Chondrocyte (in vitro differentiated cells): ENCODE measurements at regions not wholly inside any gene's neighbourhood (a gene's known extent, or its start where the extent isn't known, plus 50 kb on each side); places are given as distances from the start of the nearest gene placed in this dataset.

ENCODE experiments used
- DNase-seq: peaks from one replicate; pipeline ENCODE4 v3.0.0; 2021; ENCODE audit warnings: mixed read lengths, low spot score
- H3K27ac Mint-ChIP-seq: one replicate; pipeline ENCODE4 v1.8.0; 2021; ENCODE audit warnings: mild to moderate bottlenecking, moderate library complexity, mixed read lengths; ENCODE audit not compliant: unreplicated experiment
- H3K27me3 Mint-ChIP-seq: 2 replicates; pipeline ENCODE4 v1.8.0; 2021; ENCODE audit warnings: low read depth, mixed read lengths
- H3K36me3 Mint-ChIP-seq: 2 replicates; pipeline ENCODE4 v1.8.0; 2021; ENCODE audit warnings: low read depth, mixed read lengths
- H3K4me1 Mint-ChIP-seq: 2 replicates; pipeline ENCODE4 v1.8.0; 2021; ENCODE audit warnings: low read depth, mild to moderate bottlenecking, mixed read lengths
- H3K4me3 Mint-ChIP-seq: one replicate; pipeline ENCODE4 v1.8.0; 2021; ENCODE audit warnings: mild to moderate bottlenecking, moderate library complexity, mixed read lengths; ENCODE audit not compliant: unreplicated experiment
- H3K9me3 Mint-ChIP-seq: 2 replicates; pipeline ENCODE4 v1.8.0; 2021; ENCODE audit warnings: low read depth, mixed read lengths
- TF ChIP-seq, protein P1 (sequence below): fragments of 200-600 bp; sonication (generic); IDR thresholded peaks from 2 replicates; pipeline ENCODE4 v1.5.0; 2021; ENCODE audit warnings: antibody characterized with exemption, mild to moderate bottlenecking, moderate library complexity

DNA sequence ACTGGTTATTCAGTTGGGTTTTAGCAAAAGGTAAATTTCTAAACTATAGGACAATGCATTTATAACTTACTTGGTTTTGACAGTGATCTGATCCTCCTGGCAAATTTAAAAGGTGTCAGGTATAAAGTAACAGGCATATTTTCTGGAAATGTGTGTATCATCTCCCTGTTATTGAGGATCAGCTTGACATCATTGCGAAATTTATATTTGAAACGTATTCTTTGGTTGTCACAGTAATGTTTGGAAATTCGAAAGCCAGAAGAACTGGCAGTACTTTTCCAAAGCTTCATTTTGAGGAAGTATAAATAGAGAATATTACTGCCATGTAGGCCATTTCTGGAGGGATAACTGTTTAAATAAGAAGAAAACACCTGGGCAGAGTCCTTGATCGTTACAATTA, 422.2 kb upstream of the NRXN1 start:
- TF ChIP-seq, protein P1, sequence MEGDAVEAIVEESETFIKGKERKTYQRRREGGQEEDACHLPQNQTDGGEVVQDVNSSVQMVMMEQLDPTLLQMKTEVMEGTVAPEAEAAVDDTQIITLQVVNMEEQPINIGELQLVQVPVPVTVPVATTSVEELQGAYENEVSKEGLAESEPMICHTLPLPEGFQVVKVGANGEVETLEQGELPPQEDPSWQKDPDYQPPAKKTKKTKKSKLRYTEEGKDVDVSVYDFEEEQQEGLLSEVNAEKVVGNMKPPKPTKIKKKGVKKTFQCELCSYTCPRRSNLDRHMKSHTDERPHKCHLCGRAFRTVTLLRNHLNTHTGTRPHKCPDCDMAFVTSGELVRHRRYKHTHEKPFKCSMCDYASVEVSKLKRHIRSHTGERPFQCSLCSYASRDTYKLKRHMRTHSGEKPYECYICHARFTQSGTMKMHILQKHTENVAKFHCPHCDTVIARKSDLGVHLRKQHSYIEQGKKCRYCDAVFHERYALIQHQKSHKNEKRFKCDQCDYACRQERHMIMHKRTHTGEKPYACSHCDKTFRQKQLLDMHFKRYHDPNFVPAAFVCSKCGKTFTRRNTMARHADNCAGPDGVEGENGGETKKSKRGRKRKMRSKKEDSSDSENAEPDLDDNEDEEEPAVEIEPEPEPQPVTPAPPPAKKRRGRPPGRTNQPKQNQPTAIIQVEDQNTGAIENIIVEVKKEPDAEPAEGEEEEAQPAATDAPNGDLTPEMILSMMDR: no peak
- H3K9me3 Mint-ChIP-seq: no peaks in the 10 kb centered on the region
- H3K4me3 Mint-ChIP-seq: no peak overlapping the region
- no peak overlapping the region for H3K27ac Mint-ChIP-seq
- H3K27me3 Mint-ChIP-seq: no peaks in the 10 kb centered on the region
- no peaks in the 10 kb centered on the region for H3K4me1 Mint-ChIP-seq
- DNase-seq: no peak
- no peaks in the 10 kb centered on the region for H3K36me3 Mint-ChIP-seq

DNA sequence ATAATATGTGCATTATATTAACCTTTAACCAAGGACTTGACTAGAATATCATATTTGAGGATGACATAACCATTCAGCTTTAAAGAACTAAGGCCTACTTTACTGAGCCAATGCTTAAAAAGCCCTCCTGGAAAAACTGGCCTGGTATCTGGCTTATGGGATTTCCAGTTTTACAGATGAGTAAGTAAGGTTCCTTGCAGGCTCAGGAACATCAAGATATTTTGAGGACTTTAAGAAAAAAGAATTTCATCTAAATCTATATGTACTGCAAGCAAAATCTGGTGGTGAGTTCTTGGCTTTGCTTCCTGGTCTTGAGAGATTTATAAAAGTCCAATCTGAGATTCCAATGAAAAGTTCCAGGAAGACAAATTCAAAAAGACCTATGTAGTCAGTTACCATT, 417.0 kb upstream of the NRXN1 start:
- TF ChIP-seq, protein P1: no peak
- Mint-ChIP-seq H3K27me3 (no peaks in the 10 kb centered on the region), H3K4me1 (no peaks in the 10 kb centered on the region), H3K4me3 (no peak overlapping the region), H3K9me3 (no peaks in the 10 kb centered on the region), H3K27ac (no peak overlapping the region), H3K36me3 (no peaks in the 10 kb centered on the region)
- DNase-seq: no peak

DNA sequence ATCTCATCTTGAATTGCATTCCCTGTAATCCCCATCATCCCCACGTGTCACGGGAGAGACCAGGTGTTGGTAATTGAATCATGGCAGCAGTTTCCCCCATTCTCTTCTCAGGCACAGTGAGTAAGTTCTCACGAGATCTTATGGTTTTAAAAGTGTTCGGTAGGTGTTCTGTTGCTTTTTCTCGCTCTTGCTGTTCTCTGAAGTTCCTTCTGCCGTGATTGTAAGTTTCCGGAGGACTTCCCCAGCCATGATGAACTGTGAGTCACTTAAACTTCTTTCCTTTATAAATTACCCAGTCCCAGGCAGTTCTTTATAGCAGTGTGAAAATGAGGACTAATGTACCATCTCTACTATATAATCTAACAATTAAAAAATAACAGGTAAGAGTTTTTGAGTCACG, 409.9 kb upstream of the NRXN1 start:
- Mint-ChIP-seq H3K27ac (no peak overlapping the region), H3K4me1 (no peaks in the 10 kb centered on the region), H3K36me3 (no peaks in the 10 kb centered on the region), H3K27me3 (peaks cover 4% of the 10 kb centered on the region), H3K4me3 (no peak overlapping the region), H3K9me3 (no peaks in the 10 kb centered on the region)
- DNase-seq: no peak
- TF ChIP-seq, protein P1: no peak

DNA sequence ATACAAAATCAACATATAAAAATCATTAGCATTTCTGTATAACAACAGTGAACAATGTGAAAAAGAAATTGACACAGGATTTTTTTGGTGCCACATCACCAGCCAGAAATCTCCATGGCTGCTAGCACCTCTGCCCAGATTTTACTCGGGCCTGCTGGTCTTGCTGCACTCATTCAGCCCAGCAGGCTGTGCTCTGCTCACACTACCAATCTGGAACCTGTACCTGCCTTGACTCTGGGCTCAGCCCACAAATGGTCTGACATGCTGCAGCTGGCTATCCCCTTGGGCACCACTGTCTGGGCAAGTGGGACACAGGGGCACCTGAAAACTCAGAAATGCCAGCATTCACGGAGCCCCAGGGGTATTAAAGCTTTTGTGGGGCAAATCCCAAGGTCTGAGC, 392.5 kb upstream of the NRXN1 start:
- TF ChIP-seq, protein P1: no peak
- DNase-seq: no peak
- peaks cover 17% of the 10 kb centered on the region for H3K9me3 Mint-ChIP-seq
- no peak overlapping the region for H3K27ac Mint-ChIP-seq
- no peaks in the 10 kb centered on the region for H3K27me3 Mint-ChIP-seq
- H3K4me3 Mint-ChIP-seq: no peak overlapping the region
- no peaks in the 10 kb centered on the region for H3K36me3 Mint-ChIP-seq
- H3K4me1 Mint-ChIP-seq: no peaks in the 10 kb centered on the region

DNA sequence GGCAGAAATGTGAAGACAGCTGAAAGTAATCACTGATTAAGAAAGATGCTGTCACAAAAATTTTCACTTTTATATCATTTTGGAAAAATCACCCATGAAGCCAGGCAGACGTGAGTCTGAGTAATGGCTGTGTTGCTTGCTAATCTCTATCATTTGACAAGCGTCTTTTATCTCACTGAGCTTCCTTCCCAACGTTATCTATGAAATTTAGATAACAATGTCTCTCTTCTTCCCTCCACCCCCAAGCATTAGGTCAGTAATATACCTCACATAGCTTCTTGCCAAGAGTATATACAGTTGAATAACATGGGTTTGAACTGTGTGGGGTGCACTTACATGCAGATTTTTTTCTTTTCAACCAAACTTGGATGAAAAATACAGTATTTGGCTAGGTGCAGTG, 388.6 kb upstream of the NRXN1 start:
- Mint-ChIP-seq H3K27me3 (no peaks in the 10 kb centered on the region), H3K4me1 (no peaks in the 10 kb centered on the region), H3K27ac (no peak overlapping the region), H3K9me3 (peaks cover under 1% of the 10 kb centered on the region), H3K36me3 (no peaks in the 10 kb centered on the region), H3K4me3 (no peak overlapping the region)
- TF ChIP-seq, protein P1: no peak
- DNase-seq: no peak
